ENCODE measurements at regions not wholly inside any gene's neighbourhood (a gene's known extent, or its start where the extent isn't known, plus 50 kb on each side); places are given as distances from the start of the nearest gene placed in this dataset.

DNA sequence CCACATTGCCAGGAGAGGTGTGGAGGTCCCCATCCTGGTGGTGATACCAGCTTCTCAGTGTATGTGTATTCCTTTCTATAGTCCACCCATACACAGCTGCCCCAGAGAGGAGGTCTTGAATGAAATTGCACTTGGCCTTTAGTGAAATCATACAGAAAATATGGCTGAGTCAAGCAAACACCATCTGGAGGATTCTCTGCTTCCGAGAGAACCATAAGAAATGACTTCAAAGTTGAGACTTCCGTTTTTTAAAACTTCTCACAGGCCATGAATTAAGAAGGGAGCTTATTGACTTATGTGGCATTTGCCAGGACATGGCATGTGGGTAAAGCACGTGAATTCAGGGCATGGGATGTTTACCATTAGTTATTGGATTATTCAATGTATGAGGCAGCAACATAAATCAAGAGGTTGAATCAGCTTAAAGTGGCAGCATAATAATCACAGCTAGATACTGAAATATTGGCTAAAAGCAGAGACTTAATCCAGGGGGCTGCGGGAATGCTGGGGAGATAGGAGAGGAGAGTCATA, 119.1 kb upstream of the MTNR1B start:
- Mint-ChIP-seq H3K27ac (no peak overlapping the region), H3K4me3 (no peak overlapping the region), H3K4me1 (no peaks in the 10 kb centered on the region), H3K27me3 (no peaks in the 10 kb centered on the region), H3K9me3 (no peaks in the 10 kb centered on the region)
- DNase-seq (no peak), ATAC-seq (no peak)

DNA sequence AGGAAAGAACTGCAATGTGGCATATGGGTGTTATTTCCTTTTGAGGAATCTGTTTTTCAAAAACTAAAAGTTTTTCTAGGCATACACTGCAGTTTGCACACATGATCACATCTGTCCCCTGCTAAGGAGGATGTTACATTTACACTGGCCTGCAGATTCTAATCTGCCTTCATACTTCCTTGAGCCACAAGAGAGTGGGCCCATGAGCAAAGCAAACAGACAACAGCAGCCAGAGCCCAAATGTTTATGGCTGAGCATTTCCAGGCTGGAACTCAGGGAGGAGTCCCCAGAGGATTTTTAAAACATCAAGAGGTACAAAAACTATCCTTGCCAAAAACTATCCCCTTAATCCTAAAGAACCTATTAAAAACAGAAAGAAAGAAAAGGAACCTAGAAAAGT, 117.2 kb upstream of the MTNR1B start:
- no peak for DNase-seq
- Mint-ChIP-seq H3K27ac (no peak overlapping the region), H3K4me3 (no peak overlapping the region), H3K4me1 (no peaks in the 10 kb centered on the region), H3K27me3 (no peaks in the 10 kb centered on the region), H3K9me3 (no peaks in the 10 kb centered on the region)
- ATAC-seq: no peak

- Mint-ChIP-seq H3K9me3 (no peaks in the 10 kb centered on the region), H3K27ac (no peak overlapping the region), H3K4me3 (no peak overlapping the region), H3K27me3 (no peaks in the 10 kb centered on the region), H3K4me1 (no peaks in the 10 kb centered on the region)
- ATAC-seq: peak; percentile 24
- DNase-seq: no peak
Observed at GRCh38 chr11:92852946-92853345, 116.5 kb upstream of the MTNR1B start.

DNA sequence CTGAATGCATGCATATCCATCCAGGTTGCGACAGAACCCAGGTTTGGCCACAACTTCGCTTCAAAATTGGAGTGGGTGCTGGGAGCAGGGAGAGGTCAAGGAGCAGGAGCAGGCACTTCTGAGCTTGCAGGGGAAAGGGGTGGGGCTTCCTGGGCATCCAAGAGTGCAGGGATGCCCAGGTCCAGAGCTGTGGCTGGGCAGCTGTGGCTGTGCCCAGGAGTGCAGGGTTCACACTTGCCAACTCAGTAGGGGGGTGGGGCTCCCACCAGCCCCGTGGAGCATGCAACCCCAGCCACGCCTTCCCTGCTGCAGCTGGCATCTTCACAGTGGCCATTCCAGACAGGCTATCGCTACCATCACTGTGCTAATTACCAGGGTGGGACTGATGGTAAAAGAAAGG, 115.3 kb upstream of the MTNR1B start:
- no peaks in the 10 kb centered on the region for H3K4me1 Mint-ChIP-seq
- ATAC-seq (no peak), DNase-seq (no peak)
- no peak overlapping the region for H3K27ac Mint-ChIP-seq
- no peaks in the 10 kb centered on the region for H3K9me3 Mint-ChIP-seq
- no peaks in the 10 kb centered on the region for H3K27me3 Mint-ChIP-seq
- no peak overlapping the region for H3K4me3 Mint-ChIP-seq

- Mint-ChIP-seq H3K4me1 (no peaks in the 10 kb centered on the region), H3K27ac (no peak overlapping the region), H3K4me3 (no peak overlapping the region), H3K27me3 (no peaks in the 10 kb centered on the region), H3K9me3 (no peaks in the 10 kb centered on the region)
- ATAC-seq (no peak), DNase-seq (no peak)
Observed at GRCh38 chr11:92854952-92855351, 114.5 kb upstream of the MTNR1B start.

- DNase-seq: no peak
- Mint-ChIP-seq H3K27ac (no peak overlapping the region), H3K9me3 (no peaks in the 10 kb centered on the region), H3K27me3 (no peaks in the 10 kb centered on the region), H3K4me1 (no peaks in the 10 kb centered on the region), H3K4me3 (no peak overlapping the region)
- ATAC-seq: no peak
Observed at GRCh38 chr11:92855607-92856405, 113.6 kb upstream of the MTNR1B start.

- no peak for DNase-seq
- Mint-ChIP-seq H3K4me3 (no peak overlapping the region), H3K9me3 (no peaks in the 10 kb centered on the region), H3K27ac (no peak overlapping the region), H3K4me1 (no peaks in the 10 kb centered on the region), H3K27me3 (no peaks in the 10 kb centered on the region)
- ATAC-seq: no peak
Observed at GRCh38 chr11:92857407-92857806, 112.0 kb upstream of the MTNR1B start.

DNA sequence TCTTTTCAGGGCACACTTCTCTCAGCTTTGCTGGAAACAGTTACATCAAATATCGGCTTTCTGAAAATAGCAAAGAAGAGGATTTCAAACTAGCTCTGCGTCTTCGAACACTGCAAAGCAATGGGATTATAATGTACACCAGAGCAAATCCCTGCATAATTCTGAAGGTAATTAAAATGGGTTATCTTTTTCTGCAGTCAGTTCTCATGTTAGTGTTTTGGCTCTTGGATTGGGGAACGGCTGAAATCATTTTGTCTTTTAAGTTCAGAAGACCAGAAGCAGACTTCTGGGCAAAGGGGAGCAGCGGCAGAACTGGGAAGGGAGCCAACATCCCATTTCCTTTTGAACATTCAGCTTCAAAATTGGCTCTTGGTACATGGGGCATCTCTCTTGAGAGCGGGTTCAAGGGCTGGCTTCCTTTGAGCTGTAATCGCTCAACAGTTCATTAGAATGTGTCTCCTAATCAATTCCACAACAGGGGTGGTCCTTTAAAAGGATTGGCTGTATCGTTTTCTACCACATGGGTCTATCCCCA, 110.2 kb upstream of the MTNR1B start:
- Mint-ChIP-seq H3K9me3 (no peaks in the 10 kb centered on the region), H3K4me3 (no peak overlapping the region), H3K4me1 (no peaks in the 10 kb centered on the region), H3K27ac (no peak overlapping the region), H3K27me3 (no peaks in the 10 kb centered on the region)
- ATAC-seq: no peak
- no peak for DNase-seq

- Mint-ChIP-seq H3K9me3 (no peaks in the 10 kb centered on the region), H3K27ac (no peak overlapping the region)
- no peak for DNase-seq
Observed at GRCh38 chr11:92861634-92862033, 107.8 kb upstream of the MTNR1B start.

DNA sequence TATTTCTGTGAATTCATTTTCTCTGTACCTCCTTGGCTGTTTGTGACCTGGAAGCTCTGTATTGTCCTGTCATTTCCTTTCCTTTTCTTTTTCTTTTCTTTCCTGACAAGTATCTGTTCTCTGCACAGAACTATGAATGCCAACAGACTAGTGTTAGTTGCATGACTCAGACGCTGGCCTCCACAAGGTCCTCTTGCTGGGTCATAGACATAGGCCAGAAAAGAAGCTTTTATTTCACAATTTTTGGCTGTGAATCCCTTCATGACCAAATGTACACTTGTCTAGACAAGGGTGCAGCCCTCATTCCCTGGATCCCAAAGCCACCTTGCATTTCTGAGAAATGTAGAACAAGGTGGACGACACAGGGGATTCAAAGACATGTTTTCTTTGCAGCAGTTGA, 104.1 kb upstream of the MTNR1B start:
- no peak overlapping the region for H3K27ac Mint-ChIP-seq
- H3K4me3 Mint-ChIP-seq: no peak overlapping the region
- no peaks in the 10 kb centered on the region for H3K4me1 Mint-ChIP-seq
- ATAC-seq (no peak), DNase-seq (no peak)
- H3K27me3 Mint-ChIP-seq: peaks cover 8% of the 10 kb centered on the region
- no peaks in the 10 kb centered on the region for H3K9me3 Mint-ChIP-seq

More at GRCh38 chr11:92861634-92862033, 107.8 kb upstream of the MTNR1B start:
- ATAC-seq: no peak
- H3K27me3 Mint-ChIP-seq: no peaks in the 10 kb centered on the region
- no peaks in the 10 kb centered on the region for H3K4me1 Mint-ChIP-seq
- H3K4me3 Mint-ChIP-seq: no peak overlapping the region

- ATAC-seq (peak; percentile 26), DNase-seq (no peak)
- no peaks in the 10 kb centered on the region for H3K9me3 Mint-ChIP-seq
- no peak overlapping the region for H3K4me3 Mint-ChIP-seq
- H3K27me3 Mint-ChIP-seq: peaks cover 8% of the 10 kb centered on the region
- no peaks in the 10 kb centered on the region for H3K4me1 Mint-ChIP-seq
- no peak overlapping the region for H3K27ac Mint-ChIP-seq
Observed at GRCh38 chr11:92866679-92867282, 102.7 kb upstream of the MTNR1B start.

DNA sequence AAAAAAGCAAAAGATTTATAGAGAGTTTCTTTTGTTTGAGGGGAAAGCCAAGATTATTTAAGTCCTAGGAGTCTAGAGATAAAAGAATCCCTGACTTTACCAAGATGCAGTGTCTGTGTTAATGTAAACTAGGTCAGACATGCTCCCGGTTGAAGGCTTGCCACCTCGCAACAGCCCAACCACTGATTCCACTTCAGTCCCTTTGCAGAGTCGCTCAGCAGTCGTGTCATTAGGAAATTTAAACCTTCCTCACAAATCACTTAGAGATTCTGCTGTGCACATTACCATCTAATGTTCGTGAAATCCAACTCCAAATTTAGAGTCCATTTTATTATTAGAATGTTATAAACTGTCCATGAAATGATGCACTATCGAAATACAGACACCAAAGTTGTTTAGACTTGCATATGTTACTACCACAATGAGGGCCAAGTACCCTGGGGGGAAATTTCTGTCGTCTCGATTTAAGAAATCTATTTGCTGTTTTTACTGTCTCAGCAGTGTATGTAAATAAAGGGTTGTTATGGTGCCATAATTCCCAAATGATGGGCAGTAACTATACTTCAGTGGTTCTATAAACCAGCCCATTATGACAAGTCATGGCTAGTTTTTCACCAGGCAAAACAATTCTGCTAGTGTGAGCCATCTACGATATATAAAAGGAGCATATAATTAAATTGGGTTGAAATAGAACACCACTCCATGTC, 101.4 kb upstream of the MTNR1B start:
- Mint-ChIP-seq H3K4me3 (no peak overlapping the region), H3K27me3 (peaks cover 8% of the 10 kb centered on the region), H3K4me1 (no peaks in the 10 kb centered on the region), H3K9me3 (no peaks in the 10 kb centered on the region), H3K27ac (no peak overlapping the region)
- DNase-seq (no peak), ATAC-seq (no peak)

- no peaks in the 10 kb centered on the region for H3K9me3 Mint-ChIP-seq
Observed at GRCh38 chr11:92869716-92870115, 99.7 kb upstream of the MTNR1B start.

DNA sequence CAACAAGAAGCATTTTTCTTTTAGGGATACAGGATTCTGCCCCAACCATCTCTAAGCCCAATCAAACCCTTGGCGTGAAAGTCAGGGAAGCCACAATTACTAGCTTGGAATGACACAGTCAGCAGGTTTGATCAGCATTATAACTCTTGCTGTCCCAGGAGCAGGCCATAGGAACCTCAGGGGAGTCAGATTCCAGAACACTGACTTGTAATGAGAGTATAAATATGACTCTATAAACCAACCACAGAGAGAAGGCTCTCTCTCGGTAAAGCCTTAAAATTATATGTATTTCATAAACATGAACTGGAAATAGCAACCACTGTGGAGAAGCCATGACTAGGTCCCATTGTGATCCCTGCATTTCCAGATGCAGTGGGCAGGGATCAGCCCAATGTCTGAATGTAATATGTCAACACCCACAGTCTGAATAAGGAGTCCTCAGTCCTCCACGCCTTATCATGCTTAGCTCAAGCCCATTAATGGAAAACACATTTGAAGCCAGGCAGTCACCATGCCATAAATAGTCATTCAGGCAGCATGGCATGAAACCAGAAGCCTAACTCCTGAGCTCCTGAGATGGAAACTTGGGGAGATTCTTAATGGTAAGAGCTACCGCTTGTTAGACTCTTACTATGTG, 99.1 kb upstream of the MTNR1B start:
- ATAC-seq: no peak
- H3K4me3 Mint-ChIP-seq: no peak overlapping the region
- H3K9me3 Mint-ChIP-seq: no peaks in the 10 kb centered on the region
- peaks cover 8% of the 10 kb centered on the region for H3K27me3 Mint-ChIP-seq
- H3K27ac Mint-ChIP-seq: no peak overlapping the region
- no peaks in the 10 kb centered on the region for H3K4me1 Mint-ChIP-seq
- no peak for DNase-seq

More at GRCh38 chr11:92869716-92870115, 99.7 kb upstream of the MTNR1B start:
- no peak for ATAC-seq
- H3K27ac Mint-ChIP-seq: no peak overlapping the region
- H3K4me3 Mint-ChIP-seq: no peak overlapping the region
- DNase-seq: no peak
- peaks cover 8% of the 10 kb centered on the region for H3K27me3 Mint-ChIP-seq
- H3K4me1 Mint-ChIP-seq: no peaks in the 10 kb centered on the region

- no peaks in the 10 kb centered on the region for H3K9me3 Mint-ChIP-seq
- no peak overlapping the region for H3K27ac Mint-ChIP-seq
- H3K4me1 Mint-ChIP-seq: no peaks in the 10 kb centered on the region
- peaks cover 8% of the 10 kb centered on the region for H3K27me3 Mint-ChIP-seq
- DNase-seq: no peak
- ATAC-seq: no peak
- H3K4me3 Mint-ChIP-seq: no peak overlapping the region
Observed at GRCh38 chr11:92873551-92873950, 95.9 kb upstream of the MTNR1B start.
